ENCODE measurements at regions not wholly inside any gene's neighbourhood (a gene's known extent, or its start where the extent isn't known, plus 50 kb on each side); places are given as distances from the start of the nearest gene placed in this dataset.

GRCh38 chr13:80121038-80121437, 219.9 kb downstream of the SPRY2 start:
- no peak for DNase-seq

- DNase-seq: no peak
Observed at GRCh38 chr13:80118506-80118905, 222.4 kb downstream of the SPRY2 start.

GRCh38 chr13:80118099-80118498, 222.8 kb downstream of the SPRY2 start:
- DNase-seq: no peak

- no peak for DNase-seq
Observed at GRCh38 chr13:80117515-80117914, 223.4 kb downstream of the SPRY2 start.

- no peak for DNase-seq
Observed at GRCh38 chr13:80116107-80116506, 224.8 kb downstream of the SPRY2 start.

- no peak for DNase-seq
Observed at GRCh38 chr13:80115616-80116015, 225.3 kb downstream of the SPRY2 start.

GRCh38 chr13:80113714-80114454, 227.0 kb downstream of the SPRY2 start:
- no peak for DNase-seq

GRCh38 chr13:80109303-80109702, 231.6 kb downstream of the SPRY2 start:
- DNase-seq: no peak

- no peak for DNase-seq
Observed at GRCh38 chr13:80105350-80105749, 235.6 kb downstream of the SPRY2 start.

- DNase-seq: no peak
Observed at GRCh38 chr13:80101040-80101439, 239.9 kb downstream of the SPRY2 start.

GRCh38 chr13:80100636-80101035, 240.3 kb downstream of the SPRY2 start:
- DNase-seq: no peak

- no peak for DNase-seq
Observed at GRCh38 chr13:80097561-80097960, 243.4 kb downstream of the SPRY2 start.

- no peak for DNase-seq
Observed at GRCh38 chr13:80096383-80096782, 244.5 kb downstream of the SPRY2 start.

- no peak for DNase-seq
Observed at GRCh38 chr13:80094526-80094925, 246.4 kb downstream of the SPRY2 start.

GRCh38 chr13:80093888-80094287, 247.0 kb downstream of the SPRY2 start:
- no peak for DNase-seq

- DNase-seq: no peak
Observed at GRCh38 chr13:80086304-80086721, 254.6 kb downstream of the SPRY2 start.

- no peak for DNase-seq
Observed at GRCh38 chr13:80083853-80084676, 256.9 kb downstream of the SPRY2 start.

GRCh38 chr13:80083081-80083852, 257.7 kb downstream of the SPRY2 start:
- DNase-seq: no peak

- no peak for DNase-seq
Observed at GRCh38 chr13:80082396-80083080, 258.4 kb downstream of the SPRY2 start.

GRCh38 chr13:80074811-80075210, 266.1 kb downstream of the SPRY2 start:
- no peak for DNase-seq

GRCh38 chr13:80074143-80074752, 266.7 kb downstream of the SPRY2 start:
- DNase-seq: no peak

- no peak for DNase-seq
Observed at GRCh38 chr13:80072231-80072630, 268.7 kb downstream of the SPRY2 start.
